ENCODE measurements at regions not wholly inside any gene's neighbourhood (a gene's known extent, or its start where the extent isn't known, plus 50 kb on each side); places are given as distances from the start of the nearest gene placed in this dataset.
A peak's percentile ranks its signal among the peaks of the same experiment; 100 is the strongest.

DNA sequence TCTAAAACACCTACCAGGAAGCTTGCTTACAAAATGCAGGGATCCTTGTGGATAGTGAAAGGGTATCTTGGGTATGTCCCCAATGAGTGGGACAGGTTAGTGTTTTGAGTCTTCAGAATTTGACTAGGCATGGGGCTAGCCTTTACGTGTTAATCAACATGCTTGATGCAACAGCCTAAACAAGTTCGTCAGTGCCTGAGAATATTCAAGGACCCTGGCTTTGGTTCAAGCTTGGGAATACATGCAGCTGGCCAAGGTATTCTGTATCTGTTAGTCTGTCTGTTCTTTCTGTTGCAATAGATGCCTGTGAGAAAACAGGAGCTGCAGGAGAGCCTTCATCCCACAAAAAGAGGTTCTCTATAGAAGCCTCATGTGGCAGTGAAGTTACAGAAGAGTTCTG, 149.5 kb downstream of the CCNG2 start:
- FAIRE-seq (no peak), DNase-seq (ENCODE audit: low read depth, low spot score) (no peak)
- Histone ChIP-seq H3K4me2 (ENCODE audit: control insufficient read depth, extremely low read depth, insufficient read depth, low read depth, low read length) (no peak overlapping the region), H3K36me3 (ENCODE audit: control insufficient read depth in 2 of 2, extremely low read depth in 1 of 2, insufficient read depth in 2 of 2, low read length in 2 of 2) (no peaks in the 10 kb centered on the region), H3K27me3 (ENCODE audit: control insufficient read depth, extremely low read depth, insufficient read depth, low read length) (no peaks in the 10 kb centered on the region), H2AFZ (ENCODE audit: control insufficient read depth, low read length) (no peak overlapping the region), H3K4me1 (ENCODE audit: control insufficient read depth, extremely low read depth, insufficient read depth, low read length) (no peaks in the 10 kb centered on the region), H3K4me3 (ENCODE audit: control insufficient read depth in 2 of 3, extremely low read depth in 1 of 3, insufficient read depth in 2 of 3, low read depth in 1 of 3, low read length in 3 of 3) (no peak overlapping the region), H3K79me2 (ENCODE audit: control insufficient read depth, insufficient read depth, low read length) (no peaks in the 10 kb centered on the region), H3K9me1 (ENCODE audit: control insufficient read depth, extremely low read depth, insufficient read depth, low read length) (no peaks in the 10 kb centered on the region), H3K27ac (ENCODE audit: control insufficient read depth, insufficient read depth, low read length) (no peak overlapping the region), H3K9me3 (ENCODE audit: control insufficient read depth, low read depth, low read length) (no peaks in the 10 kb centered on the region), H3K9ac (ENCODE audit: control insufficient read depth, extremely low read depth, insufficient read depth, low read length) (no peak overlapping the region), H4K20me1 (ENCODE audit: control insufficient read depth, extremely low read depth, insufficient read depth, low read length) (no peaks in the 10 kb centered on the region)
- no peak for TF ChIP-seq EZH2 (IDR thresholded peaks at IDR 0.05; ENCODE audit: low read length)
- TF ChIP-seq CTCF (optimal IDR thresholded peaks at IDR 0.05 in 1 of 3, IDR thresholded peaks at IDR 0.05 in 1 of 3, conservative IDR thresholded peaks at IDR 0.05 in 1 of 3; ENCODE audit: extremely low read depth in 1 of 3, insufficient read depth in 2 of 3, low read length in 3 of 3), result no peak
- dilution Hi-C loops (cut with MboI; ENCODE audit: extremely low pct_ligation_motif_present, low sequenced_read_pairs), result no loop called here

GRCh38 chr4:77308843-77309242, 151.8 kb downstream of the CCNG2 start:
- Histone ChIP-seq H3K27ac (ENCODE audit: control insufficient read depth, insufficient read depth, low read length) (no peak overlapping the region), H3K4me2 (ENCODE audit: control insufficient read depth, extremely low read depth, insufficient read depth, low read depth, low read length) (no peak overlapping the region), H3K79me2 (ENCODE audit: control insufficient read depth, insufficient read depth, low read length) (no peaks in the 10 kb centered on the region), H2AFZ (ENCODE audit: control insufficient read depth, low read length) (no peak overlapping the region), H3K9ac (ENCODE audit: control insufficient read depth, extremely low read depth, insufficient read depth, low read length) (no peak overlapping the region), H3K9me3 (ENCODE audit: control insufficient read depth, low read depth, low read length) (no peaks in the 10 kb centered on the region), H3K4me3 (ENCODE audit: control insufficient read depth in 2 of 3, extremely low read depth in 1 of 3, insufficient read depth in 2 of 3, low read depth in 1 of 3, low read length in 3 of 3) (no peak overlapping the region), H3K9me1 (ENCODE audit: control insufficient read depth, extremely low read depth, insufficient read depth, low read length) (no peaks in the 10 kb centered on the region), H3K4me1 (ENCODE audit: control insufficient read depth, extremely low read depth, insufficient read depth, low read length) (no peaks in the 10 kb centered on the region), H3K36me3 (ENCODE audit: control insufficient read depth in 2 of 2, extremely low read depth in 1 of 2, insufficient read depth in 2 of 2, low read length in 2 of 2) (no peaks in the 10 kb centered on the region), H3K27me3 (ENCODE audit: control insufficient read depth, extremely low read depth, insufficient read depth, low read length) (no peaks in the 10 kb centered on the region), H4K20me1 (ENCODE audit: control insufficient read depth, extremely low read depth, insufficient read depth, low read length) (no peaks in the 10 kb centered on the region)
- dilution Hi-C loops (cut with MboI; ENCODE audit: extremely low pct_ligation_motif_present, low sequenced_read_pairs), result no loop called here
- FAIRE-seq (peak; percentile 69), DNase-seq (ENCODE audit: low read depth, low spot score) (peak; percentile 15)
- TF ChIP-seq EZH2 (IDR thresholded peaks at IDR 0.05; ENCODE audit: low read length), result no peak
- TF ChIP-seq CTCF (optimal IDR thresholded peaks at IDR 0.05 in 1 of 3, IDR thresholded peaks at IDR 0.05 in 1 of 3, conservative IDR thresholded peaks at IDR 0.05 in 1 of 3; ENCODE audit: extremely low read depth in 1 of 3, insufficient read depth in 2 of 3, low read length in 3 of 3), result peak; percentile 46 to 67 (median 55)
